ENCODE measurements at regions not wholly inside any gene's neighbourhood (a gene's known extent, or its start where the extent isn't known, plus 50 kb on each side); places are given as distances from the start of the nearest gene placed in this dataset.

GRCh38 chr1:163628034-163628773, 306.4 kb downstream of the NUF2 start:
- TF ChIP-seq CTCF (conservative IDR thresholded peaks at IDR 0.05; ENCODE audit: low read depth, low read length) (no peak), EZH2 (IDR thresholded peaks at IDR 0.05; ENCODE audit: borderline replicate concordance, low read depth, low read length, poor library complexity, severe bottlenecking) (no peak)
